ENCODE measurements at regions not wholly inside any gene's neighbourhood (a gene's known extent, or its start where the extent isn't known, plus 50 kb on each side); places are given as distances from the start of the nearest gene placed in this dataset.

GRCh38 chr2:40665493-40666232 is 213.8 kb upstream of the SLC8A1 start:
- TF ChIP-seq CTCF (IDR thresholded peaks at IDR 0.05), result no peak
- no peak for TF ChIP-seq POLR2A (IDR thresholded peaks at IDR 0.05)
